Liver (tissue), 3 donors: ENCODE measurements at regions not wholly inside any gene's neighbourhood (a gene's known extent, or its start where the extent isn't known, plus 50 kb on each side); places are given as distances from the start of the nearest gene placed in this dataset.

ENCODE experiments used
- GABPA ChIP-seq, 2 donors: IDR thresholded peaks in 1 of 2; conservative IDR thresholded peaks in 1 of 2; 2 replicates each; pipeline ENCODE4 v1.6.1; 2016; ENCODE audit warnings: antibody characterized with exemption in 2 of 2, mild to moderate bottlenecking in 1 of 2, moderate library complexity in 1 of 2
- JUND ChIP-seq, 2 donors: IDR thresholded peaks; 2 replicates each; pipeline ENCODE4 v1.6.1; 2016; ENCODE audit warnings: antibody characterized with exemption in 2 of 2
- RXRA ChIP-seq, 2 donors: IDR thresholded peaks; 2 replicates each; pipeline ENCODE4 v1.6.1; 2017 to 2018; ENCODE audit warnings: antibody characterized with exemption in 2 of 2, mild to moderate bottlenecking in 1 of 2
- YY1 ChIP-seq: IDR thresholded peaks from 2 replicates; pipeline ENCODE4 v1.6.1; 2016; ENCODE audit warnings: antibody characterized with exemption, mild to moderate bottlenecking
- TF ChIP-seq, protein P1 (sequence below): fragments of 150-350 bp; IDR thresholded peaks from 2 replicates; pipeline ENCODE4 v1.5.1; 2017; ENCODE audit warnings: improper control_type of control experiment, low read depth, low read length; ENCODE audit not compliant: missing input control
- TF ChIP-seq, protein P2 (sequence below): IDR thresholded peaks from 2 replicates; pipeline ENCODE4 v1.6.1; 2016; ENCODE audit warnings: antibody characterized with exemption
- TF ChIP-seq, protein P3 (sequence below): IDR thresholded peaks from 2 replicates; pipeline ENCODE4 v1.6.1; 2016; ENCODE audit warnings: antibody characterized with exemption, mild to moderate bottlenecking
- donor health status: healthy.
- donor health status: healthy.

DNA sequence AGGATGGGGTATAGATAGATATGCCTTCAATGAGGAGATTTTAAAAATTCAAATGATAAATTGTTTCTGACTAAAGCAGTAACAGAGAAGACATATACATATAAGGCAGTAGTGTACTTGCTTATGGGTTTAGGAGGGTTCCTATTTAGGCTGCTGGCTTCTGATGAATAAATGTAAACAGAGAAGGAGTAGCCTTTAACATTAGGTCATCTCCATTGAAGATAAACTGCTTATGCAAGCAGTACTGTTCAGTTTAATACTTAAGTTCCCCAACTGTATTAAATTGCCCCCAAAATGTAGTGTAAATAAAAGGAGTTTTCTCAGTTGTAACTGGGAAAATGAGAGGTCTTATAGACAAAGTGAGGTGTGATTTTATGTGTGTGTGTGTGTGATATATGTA is 217.7 kb upstream of the TMEFF2 start:
- TF ChIP-seq GABPA (IDR thresholded peaks at IDR 0.05 in 1 of 2, conservative IDR thresholded peaks at IDR 0.05 in 1 of 2) = no peak
- TF ChIP-seq, protein P1, sequence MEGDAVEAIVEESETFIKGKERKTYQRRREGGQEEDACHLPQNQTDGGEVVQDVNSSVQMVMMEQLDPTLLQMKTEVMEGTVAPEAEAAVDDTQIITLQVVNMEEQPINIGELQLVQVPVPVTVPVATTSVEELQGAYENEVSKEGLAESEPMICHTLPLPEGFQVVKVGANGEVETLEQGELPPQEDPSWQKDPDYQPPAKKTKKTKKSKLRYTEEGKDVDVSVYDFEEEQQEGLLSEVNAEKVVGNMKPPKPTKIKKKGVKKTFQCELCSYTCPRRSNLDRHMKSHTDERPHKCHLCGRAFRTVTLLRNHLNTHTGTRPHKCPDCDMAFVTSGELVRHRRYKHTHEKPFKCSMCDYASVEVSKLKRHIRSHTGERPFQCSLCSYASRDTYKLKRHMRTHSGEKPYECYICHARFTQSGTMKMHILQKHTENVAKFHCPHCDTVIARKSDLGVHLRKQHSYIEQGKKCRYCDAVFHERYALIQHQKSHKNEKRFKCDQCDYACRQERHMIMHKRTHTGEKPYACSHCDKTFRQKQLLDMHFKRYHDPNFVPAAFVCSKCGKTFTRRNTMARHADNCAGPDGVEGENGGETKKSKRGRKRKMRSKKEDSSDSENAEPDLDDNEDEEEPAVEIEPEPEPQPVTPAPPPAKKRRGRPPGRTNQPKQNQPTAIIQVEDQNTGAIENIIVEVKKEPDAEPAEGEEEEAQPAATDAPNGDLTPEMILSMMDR = no peak
- no peak for TF ChIP-seq YY1
- TF ChIP-seq JUND (IDR thresholded peaks at IDR 0.05) = no peak
- TF ChIP-seq, protein P2, sequence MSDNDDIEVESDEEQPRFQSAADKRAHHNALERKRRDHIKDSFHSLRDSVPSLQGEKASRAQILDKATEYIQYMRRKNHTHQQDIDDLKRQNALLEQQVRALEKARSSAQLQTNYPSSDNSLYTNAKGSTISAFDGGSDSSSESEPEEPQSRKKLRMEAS = no peak
- TF ChIP-seq, protein P3, sequence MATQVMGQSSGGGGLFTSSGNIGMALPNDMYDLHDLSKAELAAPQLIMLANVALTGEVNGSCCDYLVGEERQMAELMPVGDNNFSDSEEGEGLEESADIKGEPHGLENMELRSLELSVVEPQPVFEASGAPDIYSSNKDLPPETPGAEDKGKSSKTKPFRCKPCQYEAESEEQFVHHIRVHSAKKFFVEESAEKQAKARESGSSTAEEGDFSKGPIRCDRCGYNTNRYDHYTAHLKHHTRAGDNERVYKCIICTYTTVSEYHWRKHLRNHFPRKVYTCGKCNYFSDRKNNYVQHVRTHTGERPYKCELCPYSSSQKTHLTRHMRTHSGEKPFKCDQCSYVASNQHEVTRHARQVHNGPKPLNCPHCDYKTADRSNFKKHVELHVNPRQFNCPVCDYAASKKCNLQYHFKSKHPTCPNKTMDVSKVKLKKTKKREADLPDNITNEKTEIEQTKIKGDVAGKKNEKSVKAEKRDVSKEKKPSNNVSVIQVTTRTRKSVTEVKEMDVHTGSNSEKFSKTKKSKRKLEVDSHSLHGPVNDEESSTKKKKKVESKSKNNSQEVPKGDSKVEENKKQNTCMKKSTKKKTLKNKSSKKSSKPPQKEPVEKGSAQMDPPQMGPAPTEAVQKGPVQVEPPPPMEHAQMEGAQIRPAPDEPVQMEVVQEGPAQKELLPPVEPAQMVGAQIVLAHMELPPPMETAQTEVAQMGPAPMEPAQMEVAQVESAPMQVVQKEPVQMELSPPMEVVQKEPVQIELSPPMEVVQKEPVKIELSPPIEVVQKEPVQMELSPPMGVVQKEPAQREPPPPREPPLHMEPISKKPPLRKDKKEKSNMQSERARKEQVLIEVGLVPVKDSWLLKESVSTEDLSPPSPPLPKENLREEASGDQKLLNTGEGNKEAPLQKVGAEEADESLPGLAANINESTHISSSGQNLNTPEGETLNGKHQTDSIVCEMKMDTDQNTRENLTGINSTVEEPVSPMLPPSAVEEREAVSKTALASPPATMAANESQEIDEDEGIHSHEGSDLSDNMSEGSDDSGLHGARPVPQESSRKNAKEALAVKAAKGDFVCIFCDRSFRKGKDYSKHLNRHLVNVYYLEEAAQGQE = no peak
- TF ChIP-seq RXRA (IDR thresholded peaks at IDR 0.05) = no peak
